ENCODE measurements at regions not wholly inside any gene's neighbourhood (a gene's known extent, or its start where the extent isn't known, plus 50 kb on each side); places are given as distances from the start of the nearest gene placed in this dataset.

GRCh38 chr4:23033796-23034195, 341.1 kb downstream of the GBA3 start:
- ChIA-PET CTCF (no interaction called here), POLR2A (ENCODE audit: unreplicated experiment) (no interaction called here)
- Histone ChIP-seq H3K27ac (ENCODE audit: insufficient read depth, low read length) (no peak overlapping the region), H3K4me3 (ENCODE audit: insufficient read depth, low read depth, low read length) (no peak overlapping the region), H4K8ac (ENCODE audit: low read depth in 2 of 2, low read length in 2 of 2) (no peak overlapping the region), H3K4me1 (ENCODE audit: control insufficient read depth, insufficient read depth, low read length) (no peaks in the 10 kb centered on the region), H3K14ac (replicated peaks; ENCODE audit: low read depth, low read length) (no peak overlapping the region), H3K9me3 (ENCODE audit: control insufficient read depth, insufficient read depth, low read length) (peaks cover 9% of the 10 kb centered on the region; the same call in 1 of the 2 replicates), H2AFZ (replicated peaks; ENCODE audit: low read length, poor library complexity) (no peak overlapping the region), H3K36me3 (ENCODE audit: control insufficient read depth, insufficient read depth, low read length) (no peaks in the 10 kb centered on the region), H3K23ac (ENCODE audit: low read depth, low read length) (no peak overlapping the region), H3K27me3 (ENCODE audit: control insufficient read depth, insufficient read depth, low read length) (no peaks in the 10 kb centered on the region), H3K56ac (ENCODE audit: extremely low read depth, insufficient read depth, low read length) (no peak overlapping the region), H4K5ac (ENCODE audit: low read depth, low read length) (no peak overlapping the region), H3K18ac (ENCODE audit: low read depth, low read length) (no peak overlapping the region), H3K79me1 (ENCODE audit: low read depth in 1 of 2, low read length in 2 of 2) (no peaks in the 10 kb centered on the region), H4K20me1 (ENCODE audit: insufficient read depth, low read length) (no peaks in the 10 kb centered on the region), H4K91ac (ENCODE audit: insufficient read depth, low read depth, low read length) (no peak overlapping the region), H3K9me1 (ENCODE audit: insufficient read depth, low read length) (no peaks in the 10 kb centered on the region), H3K4me2 (ENCODE audit: low read depth, low read length) (no peak overlapping the region), H2BK20ac (ENCODE audit: low read depth, low read length) (no peak overlapping the region), H3K4ac (ENCODE audit: low read depth, low read length) (no peak overlapping the region), H2BK120ac (ENCODE audit: low read depth, low read length) (no peak overlapping the region), H2BK15ac (ENCODE audit: low read depth, low read length) (no peak overlapping the region), H2BK5ac (ENCODE audit: low read depth, low read length, poor library complexity, severe bottlenecking) (no peak overlapping the region), H2AK5ac (ENCODE audit: low read depth, low read length) (no peak overlapping the region), H2AK9ac (replicated peaks; ENCODE audit: low read depth, low read length, poor library complexity) (no peak overlapping the region), H3K9ac (ENCODE audit: low read depth, low read length) (no peak overlapping the region)
- no CpG with 5 or more reads among the region's 2 CpGs for WGBS, 2 experiments (ENCODE audit: extremely low coverage in 2 of 2, insufficient read length in 1 of 2)
- TF ChIP-seq SMC3 (IDR thresholded peaks at IDR 0.05; ENCODE audit: low read depth, low read length) (no peak), USF2 (IDR thresholded peaks at IDR 0.05; ENCODE audit: low read depth, low read length) (no peak), RFX5 (IDR thresholded peaks at IDR 0.05; ENCODE audit: low read depth, low read length) (no peak), CEBPB (IDR thresholded peaks at IDR 0.05; ENCODE audit: low read depth, low read length) (no peak), ELK1 (IDR thresholded peaks at IDR 0.05; ENCODE audit: borderline replicate concordance, low read depth, low read length) (no peak), MAZ (IDR thresholded peaks at IDR 0.05; ENCODE audit: borderline replicate concordance, low read depth, low read length) (no peak), POLR2A (IDR thresholded peaks at IDR 0.05; ENCODE audit: low read depth, low read length) (no peak), CTCF (conservative IDR thresholded peaks at IDR 0.05; ENCODE audit: low read depth, low read length) (no peak), NFE2L2 (IDR thresholded peaks at IDR 0.05; ENCODE audit: low read depth, low read length) (no peak), RCOR1 (IDR thresholded peaks at IDR 0.05; ENCODE audit: insufficient replicate concordance, low read length) (no peak)
- no peak for DNase-seq
- BruUV-seq (replicated peaks) = no TSS peak
- ATAC-seq (ENCODE audit: low read depth) = no peak
- dilution Hi-C loops (cut with HindIII; ENCODE audit: low sequenced_read_pairs, unreplicated experiment) = no loop called here
- in situ Hi-C loops (cut with MboI; ENCODE audit: low sequenced_read_pairs) = no loop called here
- intact Hi-C loops (cut with micrococcal nuclease) = no loop called here
